ENCODE measurements at regions not wholly inside any gene's neighbourhood (a gene's known extent, or its start where the extent isn't known, plus 50 kb on each side); places are given as distances from the start of the nearest gene placed in this dataset.

DNA sequence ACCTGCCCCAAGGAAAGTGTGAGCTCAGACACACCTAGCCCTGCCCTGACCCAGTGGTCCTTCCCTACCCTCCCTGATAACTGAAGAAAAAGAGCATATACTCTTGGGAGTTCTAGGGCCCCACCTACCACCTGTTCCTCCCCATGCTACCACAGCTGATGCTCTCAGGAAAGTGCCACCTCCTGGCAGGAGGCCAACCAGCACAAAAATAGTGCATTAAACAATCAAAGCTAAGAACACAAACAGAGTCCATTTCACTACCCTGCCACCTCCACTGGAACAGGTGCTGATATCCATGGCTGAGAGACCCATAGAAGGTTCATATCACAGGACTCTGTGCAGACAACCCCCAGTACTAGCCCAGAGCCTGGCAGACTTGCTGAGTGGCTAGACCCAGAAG lies 288.6 kb upstream of the PHF14 start:
- DNase-seq (ENCODE audit: low read depth in 2 of 2) = no peak

DNA sequence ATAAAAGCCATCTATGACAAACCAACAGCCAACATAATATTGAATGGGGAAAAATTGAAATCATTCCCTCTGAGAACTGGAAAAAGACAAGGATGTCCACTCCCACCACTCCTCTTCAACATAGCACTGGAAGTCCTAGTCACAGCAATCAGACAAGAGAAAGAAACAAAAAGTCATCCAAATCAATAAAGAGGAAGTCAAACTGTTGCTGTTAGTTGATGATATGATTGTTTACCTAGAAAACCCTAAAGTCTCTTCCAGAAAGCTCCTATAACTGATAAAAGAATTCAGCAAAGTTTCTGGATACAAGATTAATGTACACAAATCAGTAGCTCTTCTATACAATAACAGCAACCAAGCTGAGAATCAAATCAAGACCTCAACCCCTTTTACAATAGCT lies 285.1 kb upstream of the PHF14 start:
- no peak for DNase-seq (ENCODE audit: low read depth in 2 of 2)

DNA sequence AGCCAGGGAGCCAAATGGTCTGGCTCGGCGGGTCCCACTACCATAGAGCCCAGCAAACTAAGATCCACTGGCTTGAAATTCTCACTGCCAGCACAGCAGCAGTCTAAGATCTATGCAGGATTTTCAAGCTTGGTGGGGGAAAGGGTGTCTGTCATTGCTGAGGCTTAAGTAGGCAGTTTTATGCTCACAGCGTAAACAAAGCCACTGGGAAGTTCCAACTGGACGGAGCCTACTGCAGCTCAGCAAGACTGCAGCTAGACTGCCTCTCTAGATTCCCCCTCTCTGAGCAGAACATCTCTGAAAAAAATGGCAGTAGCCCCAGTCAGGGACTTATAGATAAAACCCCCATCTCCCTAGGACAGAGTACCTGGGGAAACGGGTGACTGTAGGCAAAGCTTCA lies 277.6 kb upstream of the PHF14 start:
- DNase-seq (ENCODE audit: low read depth in 2 of 2) = no peak

DNA sequence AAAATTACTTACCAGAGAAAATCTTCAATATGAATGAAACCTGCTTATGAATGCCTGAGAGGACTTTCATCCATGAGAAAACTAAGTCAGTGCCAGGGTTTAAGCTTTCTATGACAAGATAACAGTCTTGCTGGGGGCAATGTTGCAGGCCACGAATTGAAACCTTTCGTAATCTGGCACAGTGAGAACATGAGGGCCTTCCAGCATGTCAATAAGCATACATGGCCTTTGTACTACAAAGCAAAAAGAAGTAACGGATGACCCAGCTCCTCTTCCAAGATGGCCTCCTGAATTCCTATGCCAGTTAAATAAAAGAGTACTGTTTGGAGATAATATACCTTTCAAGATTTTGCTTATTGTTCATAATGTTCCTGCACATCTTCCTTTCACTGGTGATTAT lies 270.6 kb upstream of the PHF14 start:
- DNase-seq (ENCODE audit: low read depth in 2 of 2) = no peak

DNA sequence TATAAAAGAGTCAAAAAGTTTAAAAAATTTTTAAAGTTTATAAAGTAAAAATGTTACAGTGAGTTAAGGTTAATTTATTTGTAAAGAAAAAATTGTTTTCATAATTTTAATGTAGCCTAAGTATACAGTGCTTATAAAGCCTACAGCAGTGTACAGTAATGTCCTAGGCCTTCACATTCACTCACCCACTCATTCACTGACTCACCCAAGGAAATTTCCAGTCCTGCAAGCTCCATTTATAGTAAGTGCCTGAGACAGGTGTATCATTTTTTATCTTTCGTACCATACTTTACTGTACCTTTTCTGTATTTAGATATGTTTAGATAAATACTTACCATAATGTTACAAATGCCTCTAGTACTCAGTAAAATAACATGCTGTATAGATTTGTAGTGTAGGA lies 269.7 kb upstream of the PHF14 start:
- DNase-seq (ENCODE audit: low read depth in 2 of 2) = no peak

DNA sequence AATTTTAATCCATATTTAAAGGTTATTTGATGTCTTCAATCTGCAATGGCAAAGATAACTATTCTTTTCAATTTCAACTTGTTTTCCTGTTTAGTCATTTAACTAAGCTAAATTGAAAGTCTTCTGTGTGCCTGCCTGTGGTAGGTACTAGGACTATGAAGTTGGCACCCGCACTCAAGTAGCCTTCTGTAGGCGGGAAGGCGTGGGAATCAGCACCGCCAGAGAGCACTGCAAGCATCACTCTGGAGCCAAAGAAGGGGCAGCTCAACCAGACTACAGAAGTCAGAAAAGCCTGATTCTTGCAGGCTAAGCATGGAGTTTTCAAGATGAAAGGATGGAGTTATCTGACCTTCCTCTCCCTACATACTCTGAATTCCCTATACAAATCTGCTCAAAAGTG lies 269.0 kb upstream of the PHF14 start:
- no peak for DNase-seq (ENCODE audit: low read depth in 2 of 2)

DNA sequence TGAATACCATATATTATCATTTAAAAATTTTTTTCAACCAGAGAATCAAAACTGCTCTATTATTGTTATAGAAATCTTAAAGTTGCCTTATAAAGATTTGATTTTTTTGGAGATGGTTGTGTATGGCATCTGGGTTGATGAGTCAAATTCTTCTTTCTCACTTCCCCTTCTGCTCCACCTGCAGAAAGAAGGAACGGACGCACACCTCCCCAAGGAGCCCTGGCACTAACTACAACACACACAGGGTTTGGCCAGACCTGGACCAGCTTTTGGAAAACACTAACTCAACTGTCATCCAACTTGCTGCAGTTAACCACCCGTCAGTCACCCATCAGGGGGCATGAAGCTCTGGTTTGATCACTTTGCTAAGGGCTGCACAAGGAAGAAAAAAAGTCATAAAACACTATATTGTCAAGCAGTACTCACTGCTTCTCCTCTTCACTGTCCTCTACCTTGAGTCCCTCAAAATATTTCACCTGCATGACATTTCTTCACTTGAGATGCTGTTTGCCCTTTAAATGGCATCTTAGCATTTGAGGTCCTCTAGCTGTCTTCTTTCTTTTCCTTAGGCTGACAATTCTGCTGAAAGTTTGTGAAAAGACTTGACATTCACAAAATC lies 266.7 kb upstream of the PHF14 start:
- DNase-seq (ENCODE audit: low read depth in 2 of 2) = no peak

DNA sequence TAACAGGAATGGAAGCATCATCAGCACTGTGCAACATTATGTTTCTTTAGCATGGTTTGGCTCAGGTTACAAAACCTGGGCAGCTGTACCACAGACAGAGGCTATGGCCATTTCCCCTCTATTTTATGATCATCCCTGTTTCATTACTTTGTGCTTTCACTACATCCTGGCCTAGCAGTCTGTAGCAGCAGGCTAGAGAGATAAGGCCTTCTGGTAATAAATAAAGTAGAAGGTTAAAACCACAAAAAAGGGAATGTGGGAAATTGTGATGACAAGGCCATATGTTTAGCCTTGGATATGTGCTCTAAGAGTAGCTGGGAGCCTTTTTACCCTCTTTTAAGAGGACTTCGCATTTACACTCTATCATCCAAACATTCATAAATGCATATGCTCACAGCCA lies 266.2 kb upstream of the PHF14 start:
- DNase-seq (ENCODE audit: low read depth in 2 of 2) = no peak

DNA sequence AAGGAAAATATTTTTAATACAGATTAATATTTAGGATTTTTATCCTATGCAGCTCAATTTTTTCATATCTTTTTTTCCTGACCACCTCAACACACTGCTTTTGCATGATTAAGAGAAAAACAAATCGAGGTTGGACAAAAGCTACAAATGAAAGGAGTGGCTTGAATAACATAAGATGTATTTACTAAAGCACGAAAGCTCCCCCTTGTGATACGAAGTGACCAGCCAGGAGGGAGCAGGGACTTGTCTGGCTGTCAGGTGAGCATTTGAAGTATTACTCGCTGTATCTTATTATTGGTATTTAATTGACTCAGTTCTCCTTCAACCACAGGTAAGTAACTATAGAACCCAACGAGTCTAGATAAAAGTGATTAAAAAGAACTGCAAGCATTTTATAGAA lies 265.2 kb upstream of the PHF14 start:
- DNase-seq (ENCODE audit: low read depth in 2 of 2) = no peak

DNA sequence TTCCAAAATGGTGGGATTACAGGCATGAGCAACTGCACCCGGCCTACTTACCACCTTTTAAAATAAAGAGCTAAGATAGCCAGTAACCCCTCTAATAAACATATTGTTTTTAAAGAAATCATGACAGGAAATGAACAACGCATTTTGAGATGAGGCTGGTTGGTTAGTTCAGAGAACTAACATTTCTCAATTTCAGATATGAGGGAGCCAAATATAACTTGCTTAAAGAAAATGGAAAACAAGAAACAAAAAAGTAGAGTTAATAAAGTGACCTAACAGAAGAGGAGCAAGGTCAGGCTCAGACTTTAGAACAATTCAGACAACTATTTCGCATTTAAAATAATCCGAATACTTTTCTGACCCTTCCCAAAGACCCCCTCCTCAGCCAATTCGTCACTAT lies 254.9 kb upstream of the PHF14 start:
- no peak for DNase-seq (ENCODE audit: low read depth in 2 of 2)

DNA sequence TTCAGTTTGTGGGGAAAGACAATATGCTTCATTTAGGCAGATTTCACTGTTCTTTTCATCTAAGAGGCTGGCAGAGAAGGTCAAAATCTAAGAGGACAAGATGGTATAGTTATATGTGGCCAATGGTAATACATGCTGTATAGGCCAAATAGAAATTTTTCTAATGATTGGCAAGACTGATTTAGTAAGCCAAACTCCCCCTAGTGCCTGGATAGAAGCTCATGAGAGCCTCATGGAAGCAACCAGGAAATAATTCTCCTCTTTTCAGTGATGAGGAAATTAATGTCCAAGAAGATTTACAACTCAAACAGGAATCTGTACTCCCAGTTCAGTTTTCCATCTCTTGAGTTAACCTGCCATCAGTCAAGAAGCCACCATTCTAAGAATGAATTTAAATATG lies 253.6 kb upstream of the PHF14 start:
- DNase-seq (ENCODE audit: low read depth in 2 of 2) = no peak

DNA sequence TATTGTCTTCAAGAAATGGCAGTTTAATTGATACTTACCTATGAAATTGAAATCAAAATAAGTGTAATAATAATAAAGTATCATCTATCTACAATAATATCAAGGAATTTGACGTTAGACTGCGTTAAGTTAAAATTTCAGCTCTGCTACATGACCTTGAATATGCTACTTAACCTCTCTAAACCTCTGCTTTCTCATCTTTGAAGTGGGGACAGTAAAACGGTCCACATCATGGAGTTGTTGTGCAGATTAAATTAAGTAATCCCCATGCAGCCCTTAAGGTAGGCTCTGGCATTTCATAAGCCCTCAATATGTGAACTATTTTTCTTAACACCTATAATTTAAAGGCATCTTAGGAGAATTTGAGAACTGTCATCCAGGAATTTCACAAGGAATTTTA lies 252.4 kb upstream of the PHF14 start:
- no peak for DNase-seq (ENCODE audit: low read depth in 2 of 2)

DNA sequence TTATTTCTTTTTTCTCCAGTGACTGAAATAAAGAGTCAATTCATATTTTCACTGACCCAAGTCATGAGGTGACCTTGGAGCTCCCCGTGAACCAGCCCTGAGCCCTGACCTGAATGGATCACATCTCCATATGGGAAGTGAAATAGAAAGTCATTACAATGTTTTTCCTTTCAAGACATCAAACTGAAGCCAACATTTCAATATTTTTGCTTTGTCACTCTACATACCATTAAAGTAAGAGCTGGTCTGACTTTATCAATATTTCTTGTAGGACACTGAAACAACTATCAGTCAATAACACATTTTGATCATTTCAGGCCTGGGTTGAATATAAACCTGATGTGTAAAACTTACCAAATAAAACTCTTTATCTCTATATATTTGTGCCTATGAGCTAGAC lies 249.8 kb upstream of the PHF14 start:
- no peak for DNase-seq (ENCODE audit: low read depth in 2 of 2)

DNA sequence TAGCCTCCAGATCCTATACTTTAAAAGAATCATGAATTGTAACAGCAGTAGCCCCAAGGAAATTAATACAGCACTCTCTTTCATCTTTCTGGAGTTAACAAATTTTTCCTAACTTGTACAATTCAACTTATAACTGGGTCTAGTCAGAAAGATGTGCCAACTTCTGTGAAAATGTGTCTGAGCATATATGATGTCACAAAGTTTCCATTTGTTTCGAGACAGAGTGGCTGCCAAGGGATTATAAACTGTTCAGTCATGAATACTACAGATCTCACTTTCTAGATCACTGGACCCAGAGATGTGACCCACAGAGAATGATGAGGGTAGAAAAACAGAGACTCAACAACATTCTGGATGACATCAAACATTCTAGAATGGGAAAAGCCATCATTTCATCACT lies 249.2 kb upstream of the PHF14 start:
- DNase-seq (ENCODE audit: low read depth in 2 of 2) = no peak

DNA sequence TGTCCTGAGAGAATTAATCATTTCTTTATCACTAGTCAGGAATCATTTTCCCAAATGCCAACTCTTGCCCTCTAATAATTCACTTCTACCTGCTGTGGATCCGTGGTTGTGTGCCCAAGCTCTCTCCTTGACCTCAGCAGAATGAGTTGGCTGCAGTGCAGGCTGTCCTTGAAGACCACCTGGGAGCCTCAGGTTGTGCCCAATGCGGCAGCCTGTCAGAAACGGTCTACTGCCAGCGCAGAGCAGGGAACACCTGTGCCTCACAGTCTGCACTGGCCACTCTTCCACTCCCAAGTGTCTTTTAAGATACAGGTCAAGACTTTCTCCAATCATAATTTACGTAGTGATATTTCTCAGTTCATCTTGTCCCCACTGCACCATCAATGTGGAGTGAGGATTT lies 246.0 kb upstream of the PHF14 start:
- no peak for DNase-seq (ENCODE audit: low read depth in 2 of 2)

DNA sequence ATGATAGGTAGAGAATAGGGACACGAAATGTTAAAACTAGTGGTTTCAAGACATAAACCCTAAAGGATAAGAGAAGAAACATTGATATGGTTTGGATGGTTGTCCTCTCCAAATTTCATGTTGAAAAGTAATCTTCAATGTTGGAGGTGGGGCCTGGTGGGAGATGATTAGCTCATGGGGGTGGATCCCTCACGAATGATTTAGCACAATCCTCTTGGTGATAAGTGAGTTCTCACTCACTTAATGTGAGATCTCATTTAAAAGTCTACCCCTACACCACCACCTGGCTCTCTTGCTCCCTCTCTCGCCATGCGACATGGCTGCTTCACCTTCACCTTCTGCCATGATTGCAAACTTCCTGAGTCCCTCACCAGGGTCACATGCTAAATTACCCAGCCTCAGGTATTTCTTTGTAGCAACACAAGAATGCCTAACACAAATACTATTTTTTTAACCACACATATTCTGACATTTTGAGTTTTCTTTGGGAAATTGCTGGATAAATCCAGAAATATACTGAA lies 242.4 kb upstream of the PHF14 start:
- no peak for DNase-seq (ENCODE audit: low read depth in 2 of 2)

DNA sequence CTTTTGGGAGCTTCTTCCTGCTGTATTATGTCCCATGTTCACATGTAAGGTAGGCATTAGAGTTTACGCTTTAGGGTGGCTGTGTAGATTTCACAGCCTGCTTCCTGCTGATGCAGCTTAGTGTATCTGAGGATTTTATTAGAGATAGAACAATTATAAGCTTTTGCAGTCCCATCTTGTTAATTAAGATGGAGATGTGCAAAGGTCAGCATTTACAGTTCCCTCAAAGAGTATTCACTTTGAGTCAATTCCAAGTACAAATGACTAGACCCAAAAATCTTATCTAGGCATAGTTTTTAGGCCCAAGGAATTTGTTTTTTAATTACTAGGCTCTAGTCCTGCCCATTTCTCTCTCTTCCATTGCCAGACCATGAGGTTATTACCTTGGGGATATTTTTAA lies 239.9 kb upstream of the PHF14 start:
- DNase-seq (ENCODE audit: low read depth in 2 of 2) = no peak

DNA sequence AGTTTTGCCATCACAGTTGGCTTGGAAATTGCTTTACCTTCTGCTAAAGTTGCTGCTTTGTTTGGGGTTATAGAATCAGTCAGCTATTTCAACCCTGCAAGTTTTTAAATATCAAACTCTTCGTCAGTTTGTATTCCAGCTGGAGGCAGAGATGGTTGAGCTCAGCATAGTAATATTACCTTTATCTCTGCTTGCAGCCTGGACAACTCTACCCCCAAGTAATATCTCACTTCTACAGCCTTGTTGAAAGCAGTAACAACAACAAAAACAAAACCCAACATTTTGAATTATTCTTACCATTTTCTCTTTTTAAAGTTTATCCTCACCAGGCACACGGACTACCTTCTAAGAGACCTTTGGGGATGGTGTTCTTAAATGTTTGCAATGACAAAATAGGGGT lies 239.1 kb upstream of the PHF14 start:
- no peak for DNase-seq (ENCODE audit: low read depth in 2 of 2)

DNA sequence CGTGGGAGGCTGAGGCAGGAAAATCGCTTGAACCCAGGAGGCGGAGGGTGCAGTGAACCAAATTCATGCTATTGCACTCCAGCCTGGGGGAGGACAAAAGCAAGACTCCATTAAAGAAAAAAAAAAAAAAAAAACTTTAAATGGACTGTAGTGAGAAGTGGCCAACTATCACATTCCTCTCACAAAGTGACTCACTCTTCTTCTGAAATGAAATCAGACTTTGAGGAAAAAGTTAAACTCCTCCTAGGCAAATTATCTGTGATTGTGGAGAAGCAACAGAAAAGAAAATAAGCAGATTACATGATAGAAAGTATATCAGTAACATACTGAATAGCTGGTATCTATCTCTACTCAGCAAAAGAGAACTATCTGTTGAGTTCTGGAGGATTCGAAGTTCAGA lies 234.3 kb upstream of the PHF14 start:
- DNase-seq (ENCODE audit: low read depth in 2 of 2) = no peak

DNA sequence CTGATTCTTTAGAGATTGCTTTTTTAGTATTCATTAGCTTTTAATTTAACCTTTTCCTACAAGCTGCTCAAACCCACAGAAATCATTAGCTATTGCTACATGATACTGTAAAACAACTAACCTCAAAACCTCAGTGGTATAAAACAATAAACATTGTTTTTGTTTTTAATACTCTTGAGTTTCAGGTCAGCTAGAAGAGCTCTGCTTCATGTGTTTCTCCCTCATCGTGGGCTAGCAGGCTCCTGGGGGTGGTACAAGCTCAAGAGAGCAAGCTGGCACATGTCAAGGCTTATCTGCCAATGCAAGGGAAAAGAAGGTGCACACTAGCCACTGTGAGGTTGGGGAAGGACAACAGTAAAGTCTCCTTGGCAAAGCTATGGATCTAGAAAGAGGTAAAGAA lies 232.9 kb upstream of the PHF14 start:
- no peak for DNase-seq (ENCODE audit: low read depth in 2 of 2)

DNA sequence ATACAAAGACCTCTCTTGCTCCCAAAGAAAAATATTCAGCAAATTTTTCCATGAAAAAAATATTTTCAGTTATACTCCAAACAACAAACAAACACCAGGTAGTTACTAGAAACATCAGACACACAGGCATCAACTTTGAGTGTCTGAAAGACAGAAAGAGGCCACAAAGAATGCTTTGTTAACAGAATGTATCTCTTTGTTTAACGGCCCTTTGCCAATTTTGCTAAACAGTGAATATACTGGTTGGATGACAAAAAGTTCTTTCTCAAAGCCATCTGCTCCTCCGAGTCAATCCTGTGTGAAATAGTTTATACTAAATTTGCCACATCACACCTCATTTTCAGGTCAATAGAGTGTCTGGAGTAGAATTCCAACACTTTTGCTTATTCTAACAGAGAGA lies 216.7 kb upstream of the PHF14 start:
- DNase-seq (ENCODE audit: low read depth in 2 of 2) = no peak

DNA sequence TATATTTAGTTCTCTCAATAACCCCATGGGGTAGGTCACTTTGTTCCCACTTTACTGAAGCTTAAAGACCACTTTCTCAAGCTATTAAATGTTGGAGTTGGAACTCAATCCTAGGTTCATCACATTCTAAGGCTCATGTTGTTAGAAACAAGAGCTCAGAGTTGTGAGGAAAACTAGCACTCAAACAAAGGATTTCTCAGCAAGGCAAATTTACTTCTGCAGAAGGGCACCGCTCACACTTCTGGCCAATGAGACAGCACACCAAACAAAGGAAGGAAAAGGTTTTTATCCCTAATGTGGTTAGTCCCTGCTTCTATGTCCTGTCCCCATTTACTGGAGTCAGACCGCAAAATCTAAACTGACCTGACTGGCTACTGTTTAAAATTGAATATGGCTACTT lies 214.6 kb upstream of the PHF14 start:
- DNase-seq (ENCODE audit: low read depth in 2 of 2) = no peak

DNA sequence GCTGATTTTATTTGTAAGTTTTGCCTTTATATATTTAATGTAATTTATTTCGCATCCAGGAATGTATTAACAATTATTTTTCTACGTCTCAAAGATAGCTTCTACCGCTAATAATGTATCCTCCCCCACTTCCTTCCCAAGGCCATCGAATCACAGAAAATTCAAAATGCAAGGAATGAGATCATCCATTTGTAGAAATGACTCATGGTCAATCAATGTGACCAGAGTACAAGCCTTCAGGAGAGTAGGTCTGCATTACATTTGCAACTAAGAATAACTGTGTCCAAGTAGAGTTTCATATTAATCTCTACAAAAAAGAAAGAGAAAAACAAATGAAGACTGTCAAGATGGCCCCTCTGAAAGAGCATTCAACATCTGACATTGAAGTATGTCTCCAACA lies 205.9 kb upstream of the PHF14 start:
- no peak for DNase-seq (ENCODE audit: low read depth in 2 of 2)

DNA sequence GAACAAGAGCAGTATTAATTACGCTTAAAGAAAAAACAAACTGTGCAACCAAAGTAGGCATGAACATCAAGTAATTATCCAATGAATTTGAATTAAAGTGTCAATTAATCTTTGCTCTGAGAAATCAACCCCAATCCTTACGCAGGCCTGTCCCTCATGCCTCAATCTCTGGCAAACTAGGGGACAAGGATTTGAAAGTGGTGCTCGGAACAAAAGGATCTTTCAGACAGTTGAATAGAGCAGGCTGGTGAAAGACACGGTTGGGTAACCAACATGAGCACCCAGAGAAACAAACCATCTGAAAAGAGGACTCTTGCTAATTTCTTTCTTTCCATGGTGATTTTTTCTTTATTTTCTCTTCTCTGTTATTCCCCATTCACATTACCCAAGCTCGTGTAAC lies 203.5 kb upstream of the PHF14 start:
- DNase-seq (ENCODE audit: low read depth in 2 of 2) = no peak

DNA sequence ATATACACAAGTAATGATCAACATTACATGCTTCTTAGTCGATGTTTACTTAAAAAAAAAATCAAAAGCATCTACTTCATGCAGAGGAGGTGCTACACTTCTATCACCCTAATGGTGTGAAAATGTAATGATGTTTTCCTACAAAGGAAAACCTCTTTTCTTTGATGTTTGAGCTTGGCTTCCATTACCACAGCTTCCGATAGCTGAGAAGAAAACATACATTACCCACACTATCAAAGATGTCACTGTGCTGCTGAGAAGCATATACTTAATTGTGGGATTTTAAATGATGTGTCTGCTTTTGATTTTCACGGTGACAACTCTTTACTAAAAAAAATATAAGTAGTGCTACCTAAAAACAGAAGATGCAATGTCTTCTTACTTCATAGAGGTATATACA lies 200.2 kb upstream of the PHF14 start:
- no peak for DNase-seq (ENCODE audit: low read depth in 2 of 2)

All from stimulated activated CD4-positive, alpha-beta T cell treated with anti-CD3 and anti-CD28 coated beads, Interleukin-12 subunit alpha, Interleukin-12 subunit beta, amount 100 ng/mL, for 24 hours (primary cell).